GM12878 (cell line): ENCODE measurements at regions not wholly inside any gene's neighbourhood (a gene's known extent, or its start where the extent isn't known, plus 50 kb on each side); places are given as distances from the start of the nearest gene placed in this dataset.

Experiments
- ATAC-seq: fragments of 200-7000 bp; cut with Tn5 transposase; 3 replicates; pipeline ENCODE4 v1.9.1; 2020; ENCODE audit warnings: mild to moderate bottlenecking, moderate library complexity
- BruUV-seq: library from RNA; stranded (reverse); fragments of 400-500 nt; replicated peaks from 2 replicates; lab custom pipeline; 2021; lab: Mats Ljungman, UMichigan
- CTCF ChIA-PET: fragments of 300-600 bp; sonication (Branson Sonifier 250); formaldehyde crosslinking; extraction: SDS; loops from one replicate; lab custom pipeline; 2021; ENCODE audit warnings: inconsistent platforms; lab: Yijun Ruan, JAX
- POLR2A ChIA-PET: fragments of 350-600 bp; formaldehyde crosslinking; extraction: SDS; loops from one replicate; lab custom pipeline; 2021; ENCODE audit warnings: inconsistent platforms; lab: Charles Lee
- RAD21 ChIA-PET: fragments of 300-600 bp; sonication (Branson Sonifier 250); formaldehyde crosslinking; loops from one replicate; lab custom pipeline; 2023; ENCODE audit warnings: antibody characterized with exemption; ENCODE audit not compliant: unreplicated experiment; lab: Charles Lee
- SMC1A ChIA-PET: fragments of 300-600 bp; sonication (Branson Sonifier 250); formaldehyde crosslinking; loops from one replicate; lab custom pipeline; 2023; ENCODE audit not compliant: unreplicated experiment, uncharacterized antibody; lab: Charles Lee
- DNase-seq: peaks from one replicate; pipeline ENCODE4 v3.0.0-alpha.2; 2011; ENCODE audit warnings: low read depth, low spot score
- FAIRE-seq: peaks from 3 replicates; lab custom pipeline; 2011; peaks lifted over from hg19 to GRCh38; lab: Jason Lieb, UNC
- H2AFZ ChIP-seq: 2 replicates; pipeline ENCODE4 v1.6.0; 2011; ENCODE audit warnings: low read depth, low read length, control low read depth; ENCODE audit not compliant: control insufficient read depth
- H3K27ac ChIP-seq: 2 replicates; pipeline ENCODE4 v1.5.1; 2011; ENCODE audit warnings: control low read depth; ENCODE audit not compliant: control insufficient read depth, insufficient read depth
- H3K27me3 ChIP-seq, 2 experiments: replicated peaks in 1 of 2; 2 replicates each; pipeline versions ENCODE4 v1.6.0 to v1.6.1; 2011; ENCODE audit warnings: low read length in 1 of 2; ENCODE audit not compliant: control insufficient read depth in 2 of 2, insufficient read depth in 2 of 2
- H3K36me3 ChIP-seq, 2 experiments: 2 replicates each; pipeline ENCODE4 v1.5.1; 2011; ENCODE audit warnings: low read length in 1 of 2; ENCODE audit not compliant: control insufficient read depth in 2 of 2, insufficient read depth in 2 of 2
- H3K4me1 ChIP-seq: 2 replicates; pipeline ENCODE4 v1.6.1; 2011; ENCODE audit warnings: mild to moderate bottlenecking, low read length, moderate library complexity, mixed read lengths; ENCODE audit not compliant: control insufficient read depth, insufficient read depth
- H3K4me2 ChIP-seq: 2 replicates; pipeline ENCODE4 v1.6.0; 2011; ENCODE audit warnings: control low read depth; ENCODE audit not compliant: control insufficient read depth, insufficient read depth
- H3K4me3 ChIP-seq: fragments of 200-600 bp; sonication (generic); 2 replicates; pipeline ENCODE4 v1.5.1; 2016
- H3K79me2 ChIP-seq: 2 replicates; pipeline ENCODE4 v1.6.0; 2011; ENCODE audit warnings: low read length; ENCODE audit not compliant: control insufficient read depth, insufficient read depth
- H3K9ac ChIP-seq: 2 replicates; pipeline ENCODE4 v1.8.0; 2011; ENCODE audit warnings: low read length, control low read depth, mixed read lengths; ENCODE audit not compliant: control insufficient read depth, insufficient read depth
- H3K9me3 ChIP-seq: replicated peaks from 3 replicates; pipeline ENCODE4 v1.5.1; 2011; ENCODE audit warnings: mild to moderate bottlenecking, low read length; ENCODE audit not compliant: control insufficient read depth, insufficient read depth
- H4K20me1 ChIP-seq: 2 replicates; pipeline ENCODE4 v1.6.0; 2011; ENCODE audit not compliant: control insufficient read depth, insufficient read depth
- BCL11A ChIP-seq: IDR thresholded peaks from 2 replicates; pipeline ENCODE4 v1.6.1; 2011; ENCODE audit warnings: low read depth, low read length
- CBX3 ChIP-seq: fragments of 200-600 bp; sonication (generic); IDR thresholded peaks from 2 replicates; pipeline ENCODE4 v1.6.1; 2016; ENCODE audit warnings: low read depth, borderline replicate concordance
- EED ChIP-seq: sonication (generic); IDR thresholded peaks from 2 replicates; pipeline ENCODE4 v1.6.1; 2016; ENCODE audit warnings: antibody characterized with exemption, low read depth
- HDGF ChIP-seq: fragments of 450-650 bp; IDR thresholded peaks from 2 replicates; pipeline ENCODE4 v1.6.1; 2016; ENCODE audit warnings: antibody characterized with exemption
- MTA2 ChIP-seq: fragments of 450-650 bp; IDR thresholded peaks from 2 replicates; pipeline ENCODE4 v1.6.1; 2016; ENCODE audit warnings: low read depth, mild to moderate bottlenecking, moderate library complexity
- NR2C2 ChIP-seq: IDR thresholded peaks from 2 replicates; pipeline ENCODE4 v1.6.1; 2011; ENCODE audit warnings: borderline replicate concordance, low read depth; ENCODE audit not compliant: control insufficient read depth, insufficient read length
- POLR2AphosphoS5 ChIP-seq: IDR thresholded peaks from 2 replicates; pipeline ENCODE4 v1.6.1; 2011; ENCODE audit warnings: mild to moderate bottlenecking, low read length, inconsistent platforms
- RCOR1 ChIP-seq: conservative IDR thresholded peaks from 2 replicates; pipeline ENCODE4 v1.6.1; 2012; ENCODE audit warnings: low read depth, low read length, improper control_type of control experiment
- SMAD1 ChIP-seq: fragments of 450-650 bp; IDR thresholded peaks from 2 replicates; pipeline ENCODE4 v1.6.1; 2018; ENCODE audit warnings: mild to moderate bottlenecking, low read depth; ENCODE audit not compliant: partially characterized antibody
- SPI1 ChIP-seq: IDR thresholded peaks from 2 replicates; pipeline ENCODE4 v1.6.1; 2011; ENCODE audit warnings: low read depth, mild to moderate bottlenecking, low read length, moderate library complexity, borderline replicate concordance; ENCODE audit not compliant: insufficient read depth
- SRF ChIP-seq, 2 experiments: IDR thresholded peaks; 2 replicates each; pipeline ENCODE4 v1.6.1; 2011; ENCODE audit warnings: low read depth in 2 of 2, low read length in 2 of 2, mild to moderate bottlenecking in 1 of 2, moderate library complexity in 1 of 2
- TAF1 ChIP-seq: IDR thresholded peaks from 2 replicates; pipeline ENCODE4 v1.6.1; 2011; ENCODE audit warnings: mild to moderate bottlenecking, low read depth, low read length, borderline replicate concordance
- USF1 ChIP-seq: IDR thresholded peaks from 2 replicates; pipeline ENCODE4 v1.6.1; 2011; ENCODE audit warnings: borderline replicate concordance, low read depth, mild to moderate bottlenecking, moderate library complexity, mixed read lengths, low read length; ENCODE audit not compliant: insufficient read depth; ENCODE audit errors: extremely low read length
- ZNF217 ChIP-seq: fragments of 450-650 bp; IDR thresholded peaks from 2 replicates; pipeline ENCODE4 v1.6.1; 2017; ENCODE audit warnings: antibody characterized with exemption, mild to moderate bottlenecking
- WGBS: methylation state at CpG from one replicate; pipeline ENCODE4 v1.1.6; 2016; ENCODE audit warnings: low lambda C conversion rate; ENCODE audit not compliant: insufficient replicate concordance, insufficient coverage; ENCODE audit errors: missing lambda C conversion rate; 5-methylcytosine and 5-hydroxymethylcytosine counted together
- in situ Hi-C: fragments of 300-500 bp; cut with MboI; formaldehyde crosslinking; loops from 9 replicates; pipeline ENCODE4 v1.14.3; 2018; ENCODE audit warnings: mixed read lengths
- intact Hi-C: fragments of 100-400 bp; cut with micrococcal nuclease; formaldehyde crosslinking; loops from one replicate; pipeline ENCODE4 v1.14.2; 2022; ENCODE audit not compliant: unreplicated experiment

GRCh38 chr11:119539583-119539982 lies 116.6 kb upstream of the THY1 start:
- no TSS peak for BruUV-seq
- in situ Hi-C loops: loop anchor here (5.0 kb wide), 1 partner anchor 57 kb away; no protein-coding TSS in a partner anchor
- no peak overlapping the region for H3K4me2 ChIP-seq
- no peak for ATAC-seq
- H3K9me3 ChIP-seq: no peaks in the 10 kb centered on the region
- FAIRE-seq: no peak
- no peaks in the 10 kb centered on the region for H3K4me1 ChIP-seq
- TF ChIP-seq BCL11A (no peak), HDGF (no peak), NR2C2 (no peak), MTA2 (no peak), EED (no peak), SRF (IDR thresholded peaks at IDR 0.05; ENCODE audit: low read depth in 2 of 2, low read length in 2 of 2) (no peak), SMAD1 (no peak), TAF1 (no peak), USF1 (no peak), POLR2AphosphoS5 (no peak), ZNF217 (no peak), CBX3 (no peak), RCOR1 (no peak), SPI1 (no peak)
- TF ChIP-seq, all 136 proteins: peak for 0
- ChIA-PET RAD21 (no interaction called here), SMC1A (no interaction called here), POLR2A (no interaction called here), CTCF (no interaction called here)
- no peak overlapping the region for H3K9ac ChIP-seq
- H3K36me3 ChIP-seq: no peaks in the 10 kb centered on the region
- no peak for DNase-seq
- no peak overlapping the region for H2AFZ ChIP-seq
- H3K79me2 ChIP-seq: no peaks in the 10 kb centered on the region
- H3K4me3 ChIP-seq: no peak overlapping the region
- intact Hi-C loops: no loop called here
- no peaks in the 10 kb centered on the region for H3K27me3 ChIP-seq
- WGBS: 37% methylated on average over 4 of the region's 4 CpGs
- H3K27ac ChIP-seq: no peak overlapping the region
- H4K20me1 ChIP-seq: no peaks in the 10 kb centered on the region
